Astrocyte (in vitro differentiated cells and primary cell): ENCODE measurements at regions not wholly inside any gene's neighbourhood (a gene's known extent, or its start where the extent isn't known, plus 50 kb on each side); places are given as distances from the start of the nearest gene placed in this dataset.

Experiments used
- CTCF ChIP-seq: IDR thresholded peaks from 2 replicates; pipeline ENCODE4 v1.5.1; 2011; ENCODE audit warnings: low read depth, mild to moderate bottlenecking, inconsistent platforms, low read length, moderate library complexity; ENCODE audit not compliant: insufficient read depth
- EZH2 ChIP-seq: IDR thresholded peaks from 2 replicates; pipeline ENCODE4 v1.6.1; 2012; ENCODE audit warnings: mild to moderate bottlenecking, low read length, inconsistent platforms; ENCODE audit not compliant: insufficient read depth

- no peak for TF ChIP-seq CTCF
- TF ChIP-seq EZH2: no peak
Measured at GRCh38 chr12:23455283-23455682, 494.2 kb downstream of the SOX5 start.
